HFF-Myc (cell line): ENCODE measurements at regions not wholly inside any gene's neighbourhood (a gene's known extent, or its start where the extent isn't known, plus 50 kb on each side); places are given as distances from the start of the nearest gene placed in this dataset.
"Not testable (repeated sequence)": the region's sequence is repeated elsewhere in the genome, so short reads cannot be mapped to it uniquely, and the experiment has no call there.

Experiments used
- DNase-seq: peaks from one replicate; pipeline ENCODE4 v3.0.0-alpha.2; 2011; ENCODE audit warnings: low read depth; ENCODE audit errors: extremely low read depth
- H3K4me3 ChIP-seq: replicated peaks from 2 replicates; pipeline ENCODE4 v1.5.1; 2011; ENCODE audit warnings: low read depth, mild to moderate bottlenecking, control low read depth, low read length
- CTCF ChIP-seq: IDR thresholded peaks from 2 replicates; pipeline ENCODE4 v1.5.1; 2012; ENCODE audit warnings: mild to moderate bottlenecking, low read depth, low read length, control low read depth; ENCODE audit errors: missing control alignments

GRCh38 chr16:58847902-58848661, 114.0 kb upstream of the GOT2 start:
- no peak for DNase-seq
- TF ChIP-seq CTCF, result no peak
- H3K4me3 ChIP-seq, result no peak overlapping the region

- H3K4me3 ChIP-seq, DNase-seq: not testable (repeated sequence)
Measured at GRCh38 chr16:58846226-58846625, 112.1 kb upstream of the GOT2 start.

DNA sequence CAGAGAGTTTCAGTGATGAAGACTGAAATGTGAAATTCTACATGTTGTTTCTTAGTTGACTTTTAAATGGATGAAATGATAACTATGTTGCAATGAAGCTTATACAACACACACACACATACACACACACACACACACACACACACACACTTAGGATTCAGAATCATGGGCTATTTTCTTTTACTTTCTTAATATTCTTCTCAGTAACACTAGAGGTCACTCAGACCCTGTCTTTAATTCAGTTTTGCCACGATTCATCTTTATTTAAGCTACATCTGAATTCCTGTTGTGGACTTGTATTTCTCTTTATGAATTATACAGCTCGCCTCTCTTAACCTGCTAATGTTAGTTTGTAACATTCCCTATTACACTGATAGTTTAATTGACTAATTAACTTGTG, 109.6 kb upstream of the GOT2 start:
- TF ChIP-seq CTCF, result no peak
- peak; percentile 3 for DNase-seq
- no peak overlapping the region for H3K4me3 ChIP-seq

- DNase-seq, result no peak
- no peak overlapping the region for H3K4me3 ChIP-seq
- TF ChIP-seq CTCF, result no peak
Measured at GRCh38 chr16:58842746-58843145, 108.6 kb upstream of the GOT2 start.

DNA sequence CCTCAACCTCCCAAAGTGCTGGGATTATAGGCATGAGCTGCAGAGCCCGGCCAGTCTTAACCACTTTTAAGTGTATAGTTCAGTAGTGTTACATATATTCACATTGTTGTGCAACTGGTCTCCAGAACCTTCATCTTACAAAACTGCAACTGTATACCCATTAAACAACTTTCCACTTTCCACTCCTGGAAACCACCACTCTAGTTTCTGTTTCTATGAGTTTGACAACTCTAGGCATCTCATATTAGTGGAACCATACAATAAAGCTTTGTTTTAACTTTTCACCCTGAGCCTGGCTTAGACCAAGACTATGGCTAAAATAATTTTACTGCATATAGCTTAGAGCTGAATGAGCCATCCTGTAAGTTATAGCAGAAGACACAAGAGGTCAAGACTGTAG, 108.0 kb upstream of the GOT2 start:
- no peak for TF ChIP-seq CTCF
- DNase-seq, result no peak
- H3K4me3 ChIP-seq, result no peak overlapping the region

- no peak for TF ChIP-seq CTCF
- no peak overlapping the region for H3K4me3 ChIP-seq
- DNase-seq, result no peak
Measured at GRCh38 chr16:58837950-58838349, 103.8 kb upstream of the GOT2 start.

DNA sequence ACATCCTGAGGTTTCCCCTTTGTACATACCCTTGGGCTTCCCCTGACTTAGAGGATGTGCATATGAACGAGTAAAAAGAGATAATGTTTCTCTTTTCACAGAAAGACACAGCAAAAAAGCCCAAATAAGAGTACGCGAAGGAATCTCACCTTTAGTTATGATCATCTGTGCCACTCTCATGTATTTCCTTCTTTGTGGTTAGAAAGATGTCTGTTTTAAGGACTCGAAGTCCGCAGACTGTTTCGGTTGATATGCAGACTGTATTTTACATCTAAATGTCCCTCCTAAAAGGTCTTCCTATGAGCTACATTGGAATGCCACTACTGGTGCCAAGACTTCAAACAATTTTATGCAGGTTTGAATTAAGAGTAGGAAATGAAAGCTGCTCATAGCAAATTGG, 102.3 kb upstream of the GOT2 start:
- H3K4me3 ChIP-seq, result no peak overlapping the region
- TF ChIP-seq CTCF, result no peak
- no peak for DNase-seq
